H9 (cell line): ENCODE measurements at regions not wholly inside any gene's neighbourhood (a gene's known extent, or its start where the extent isn't known, plus 50 kb on each side); places are given as distances from the start of the nearest gene placed in this dataset.

Source experiments
- DNase-seq: peaks from one replicate; pipeline ENCODE4 v3.0.0-alpha.2; 2017
- H2AFZ ChIP-seq: one replicate; pipeline ENCODE4 v1.6.1; 2013; ENCODE audit warnings: mild to moderate bottlenecking, low read length, control low read depth, moderate library complexity
- H2AK5ac ChIP-seq: 2 replicates; pipeline ENCODE4 v1.6.1; 2013; ENCODE audit warnings: low read length, control low read depth, mixed read lengths; ENCODE audit not compliant: insufficient read length
- H2BK120ac ChIP-seq: one replicate; pipeline ENCODE4 v1.6.1; 2013; ENCODE audit warnings: low read depth, mild to moderate bottlenecking, low read length, control low read depth, inconsistent platforms; ENCODE audit not compliant: poor library complexity, severe bottlenecking
- H2BK12ac ChIP-seq: 2 replicates; pipeline ENCODE4 v1.6.1; 2013; ENCODE audit warnings: low read length, control low read depth, mixed read lengths, low read depth; ENCODE audit not compliant: insufficient read length
- H2BK15ac ChIP-seq: 2 replicates; pipeline ENCODE4 v1.6.1; 2013; ENCODE audit warnings: low read depth, low read length, control low read depth
- H2BK20ac ChIP-seq: one replicate; pipeline ENCODE4 v1.6.1; 2013; ENCODE audit warnings: low read depth, mild to moderate bottlenecking, low read length, control low read depth, inconsistent platforms; ENCODE audit not compliant: poor library complexity, severe bottlenecking
- H2BK5ac ChIP-seq: 2 replicates; pipeline ENCODE4 v1.6.1; 2013; ENCODE audit warnings: low read length, control low read depth, mixed read lengths; ENCODE audit not compliant: insufficient read length
- H3K14ac ChIP-seq: 2 replicates; pipeline ENCODE4 v1.6.1; 2013; ENCODE audit warnings: low read length, control low read depth; ENCODE audit not compliant: insufficient read depth
- H3K18ac ChIP-seq: 2 replicates; pipeline ENCODE4 v1.6.1; 2013; ENCODE audit warnings: low read depth, mild to moderate bottlenecking, mixed read lengths, low read length, control low read depth; ENCODE audit not compliant: insufficient read length
- H3K23ac ChIP-seq: 2 replicates; pipeline ENCODE4 v1.6.1; 2013; ENCODE audit warnings: low read length, control low read depth, mixed read lengths, low read depth; ENCODE audit not compliant: insufficient read length
- H3K23me2 ChIP-seq: 2 replicates; pipeline ENCODE4 v1.6.1; 2013; ENCODE audit warnings: low read depth, mild to moderate bottlenecking, mixed read lengths, low read length, control low read depth; ENCODE audit not compliant: insufficient read length, poor library complexity, severe bottlenecking
- H3K27ac ChIP-seq: 2 replicates; pipeline ENCODE4 v1.5.1; 2013; ENCODE audit warnings: low read length, control low read depth, mixed read lengths, low read depth; ENCODE audit not compliant: insufficient read length
- H3K27me3 ChIP-seq: 2 replicates; pipeline ENCODE4 v1.6.1; 2013; ENCODE audit warnings: low read length, control low read depth, inconsistent platforms; ENCODE audit not compliant: insufficient read depth
- H3K4ac ChIP-seq: 2 replicates; pipeline ENCODE4 v1.6.1; 2013; ENCODE audit warnings: low read depth, mild to moderate bottlenecking, control low read depth, inconsistent platforms, low read length, moderate library complexity
- H3K4me1 ChIP-seq: 2 replicates; pipeline ENCODE4 v1.6.1; 2013; ENCODE audit warnings: low read length, control low read depth, inconsistent platforms; ENCODE audit not compliant: insufficient read depth
- H3K4me2 ChIP-seq: 2 replicates; pipeline ENCODE4 v1.6.1; 2013; ENCODE audit warnings: low read length, control low read depth, mixed read lengths; ENCODE audit not compliant: insufficient read length, insufficient read depth
- H3K56ac ChIP-seq: 2 replicates; pipeline ENCODE4 v1.6.1; 2013; ENCODE audit warnings: low read depth, mild to moderate bottlenecking, mixed read lengths, low read length, control low read depth; ENCODE audit not compliant: insufficient read length
- H3K79me1 ChIP-seq: 2 replicates; pipeline ENCODE4 v1.6.1; 2013; ENCODE audit warnings: low read depth, mild to moderate bottlenecking, moderate library complexity, low read length, control low read depth, inconsistent platforms; ENCODE audit not compliant: insufficient read depth, poor library complexity, severe bottlenecking
- H3K79me2 ChIP-seq: 2 replicates; pipeline ENCODE4 v1.6.1; 2013; ENCODE audit warnings: low read length, control low read depth, inconsistent platforms; ENCODE audit not compliant: insufficient read depth
- H3K9ac ChIP-seq: 2 replicates; pipeline ENCODE4 v1.6.1; 2013; ENCODE audit warnings: low read length, control low read depth, mixed read lengths; ENCODE audit not compliant: insufficient read length; ENCODE audit errors: extremely low read depth
- H3K9me3 ChIP-seq: one replicate; pipeline ENCODE4 v1.6.1; 2013; ENCODE audit warnings: low read depth, low read length, inconsistent platforms; ENCODE audit not compliant: control insufficient read depth
- H3T11ph ChIP-seq: one replicate; pipeline ENCODE4 v1.6.1; 2013; ENCODE audit warnings: mild to moderate bottlenecking, low read length, control low read depth, inconsistent platforms
- H4K20me1 ChIP-seq: one replicate; pipeline ENCODE4 v1.6.1; 2013; ENCODE audit not compliant: control insufficient read depth, insufficient read length, insufficient read depth
- H4K5ac ChIP-seq: 2 replicates; pipeline ENCODE4 v1.6.1; 2013; ENCODE audit warnings: low read depth, mild to moderate bottlenecking, mixed read lengths, low read length, control low read depth; ENCODE audit not compliant: insufficient read length
- H4K8ac ChIP-seq: replicated peaks from 2 replicates; pipeline ENCODE4 v1.6.1; 2013; ENCODE audit warnings: low read length, control low read depth, mixed read lengths, low read depth; ENCODE audit not compliant: insufficient read length
- H4K91ac ChIP-seq: 2 replicates; pipeline ENCODE4 v1.6.1; 2013; ENCODE audit warnings: low read depth, mild to moderate bottlenecking, moderate library complexity, mixed read lengths, low read length, control low read depth; ENCODE audit not compliant: insufficient read length
- H3K27ac Mint-ChIP-seq, 3 experiments: 2 replicates in 2 of 3; 3 replicates in 1 of 3; pipeline ENCODE4 v1.8.0; 2020 to 2021; ENCODE audit warnings: mixed read lengths in 3 of 3, mild to moderate bottlenecking in 1 of 3, moderate library complexity in 1 of 3
- H3K27me3 Mint-ChIP-seq: 2 replicates; pipeline ENCODE4 v1.8.0; 2021; ENCODE audit warnings: low read depth, mild to moderate bottlenecking, moderate library complexity, mixed read lengths
- H3K36me3 Mint-ChIP-seq, 3 experiments: 2 replicates in 2 of 3; 3 replicates in 1 of 3; pipeline ENCODE4 v1.8.0; 2020 to 2021; ENCODE audit warnings: low read depth in 3 of 3, mixed read lengths in 3 of 3; ENCODE audit not compliant: insufficient read depth in 1 of 3
- H3K4me1 Mint-ChIP-seq, 2 experiments: 2 replicates each; pipeline ENCODE4 v1.8.0; 2020; ENCODE audit warnings: mixed read lengths in 2 of 2
- H3K4me3 Mint-ChIP-seq, 2 experiments: 2 replicates in 1 of 2; 3 replicates in 1 of 2; pipeline ENCODE4 v1.8.0; 2020 to 2021; ENCODE audit warnings: mild to moderate bottlenecking in 2 of 2, mixed read lengths in 2 of 2, moderate library complexity in 1 of 2
- H3K9me3 Mint-ChIP-seq, 2 experiments: 2 replicates in 1 of 2; 3 replicates in 1 of 2; pipeline ENCODE4 v1.8.0; 2020; ENCODE audit warnings: mild to moderate bottlenecking in 2 of 2, mixed read lengths in 2 of 2, moderate library complexity in 1 of 2
- WGBS: extraction: QIAGEN DNeasy Blood & Tissue Kit; methylation state at CpG from one replicate; pipeline ENCODE4 v1.1.7; 2013; ENCODE audit warnings: missing lambda C conversion rate, low lambda C conversion rate, mixed read lengths; ENCODE audit not compliant: insufficient read length; ENCODE audit errors: extremely low coverage; 5-methylcytosine and 5-hydroxymethylcytosine counted together
- TF ChIP-seq, protein P1 (sequence below): fragments of 200-600 bp; sonication (generic); conservative IDR thresholded peaks from 3 replicates; pipeline ENCODE4 v1.8.0; 2021; ENCODE audit warnings: antibody characterized with exemption, mild to moderate bottlenecking

DNA sequence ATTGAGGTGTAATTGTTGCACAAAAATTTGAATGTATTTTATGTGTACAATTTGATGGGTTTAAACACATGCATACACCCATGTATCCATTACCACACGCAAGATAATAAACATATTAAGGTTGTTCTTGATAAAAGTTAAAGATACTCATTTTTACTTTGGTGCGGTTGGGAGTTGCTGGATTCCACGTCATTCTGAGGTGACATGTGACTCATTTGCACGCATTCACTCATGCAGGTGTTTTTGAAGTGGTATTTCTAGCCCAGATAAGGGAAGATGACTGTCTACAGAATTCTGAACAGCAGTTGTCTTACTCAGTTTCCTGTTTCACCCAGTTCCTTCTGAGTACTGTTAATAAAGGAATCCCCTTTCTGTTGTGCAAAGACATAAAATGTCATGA, 142.0 kb downstream of the RTL3 start:
- no peak for DNase-seq
- Histone ChIP-seq H3K4me2 (no peak overlapping the region), H3K23ac (no peak overlapping the region), H3K18ac (no peak overlapping the region), H2AFZ (no peak overlapping the region), H3K4ac (no peak overlapping the region), H3K4me1 (peaks cover 7% of the 10 kb centered on the region; the same call in 1 of the 2 replicates), H3K79me2 (no peaks in the 10 kb centered on the region), H2BK12ac (no peak overlapping the region), H3T11ph (no peak overlapping the region), H3K27ac (no peak overlapping the region), H2AK5ac (no peak overlapping the region), H2BK120ac (no peak overlapping the region), H2BK5ac (no peak overlapping the region), H4K5ac (no peak overlapping the region), H4K91ac (no peak overlapping the region), H3K56ac (no peak overlapping the region), H3K23me2 (no peaks in the 10 kb centered on the region), H3K9ac (no peak overlapping the region), H4K8ac (no peak overlapping the region), H2BK20ac (no peak overlapping the region), H2BK15ac (no peak overlapping the region), H3K14ac (no peak overlapping the region), H3K79me1 (no peaks in the 10 kb centered on the region), H4K20me1 (no peaks in the 10 kb centered on the region), H3K27me3 (no peaks in the 10 kb centered on the region), H3K9me3 (peaks cover 6% of the 10 kb centered on the region)
- Mint-ChIP-seq H3K4me1 (peaks cover 25 to 27% of the 10 kb centered on the region in 2 experiments), H3K27ac (no peak overlapping the region), H3K4me3 (no peak overlapping the region), H3K27me3 (no peaks in the 10 kb centered on the region), H3K9me3 (peaks cover 47 to 57% of the 10 kb centered on the region in 2 experiments), H3K36me3 (peaks cover 6 to 15% (median 7%) of the 10 kb centered on the region in 3 experiments)
- TF ChIP-seq, protein P1, sequence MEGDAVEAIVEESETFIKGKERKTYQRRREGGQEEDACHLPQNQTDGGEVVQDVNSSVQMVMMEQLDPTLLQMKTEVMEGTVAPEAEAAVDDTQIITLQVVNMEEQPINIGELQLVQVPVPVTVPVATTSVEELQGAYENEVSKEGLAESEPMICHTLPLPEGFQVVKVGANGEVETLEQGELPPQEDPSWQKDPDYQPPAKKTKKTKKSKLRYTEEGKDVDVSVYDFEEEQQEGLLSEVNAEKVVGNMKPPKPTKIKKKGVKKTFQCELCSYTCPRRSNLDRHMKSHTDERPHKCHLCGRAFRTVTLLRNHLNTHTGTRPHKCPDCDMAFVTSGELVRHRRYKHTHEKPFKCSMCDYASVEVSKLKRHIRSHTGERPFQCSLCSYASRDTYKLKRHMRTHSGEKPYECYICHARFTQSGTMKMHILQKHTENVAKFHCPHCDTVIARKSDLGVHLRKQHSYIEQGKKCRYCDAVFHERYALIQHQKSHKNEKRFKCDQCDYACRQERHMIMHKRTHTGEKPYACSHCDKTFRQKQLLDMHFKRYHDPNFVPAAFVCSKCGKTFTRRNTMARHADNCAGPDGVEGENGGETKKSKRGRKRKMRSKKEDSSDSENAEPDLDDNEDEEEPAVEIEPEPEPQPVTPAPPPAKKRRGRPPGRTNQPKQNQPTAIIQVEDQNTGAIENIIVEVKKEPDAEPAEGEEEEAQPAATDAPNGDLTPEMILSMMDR: no peak
- no CpG with 5 or more reads among the region's 4 CpGs for WGBS
